HUES48 (cell line): ENCODE measurements at regions not wholly inside any gene's neighbourhood (a gene's known extent, or its start where the extent isn't known, plus 50 kb on each side); places are given as distances from the start of the nearest gene placed in this dataset.

Experiments
- H3K27ac ChIP-seq: one replicate; pipeline ENCODE4 v1.7.0; 2013; ENCODE audit warnings: low read depth, low read length, inconsistent platforms
- H3K27me3 ChIP-seq: 2 replicates; pipeline ENCODE4 v1.6.1; 2013; ENCODE audit warnings: mild to moderate bottlenecking, low read length; ENCODE audit not compliant: control insufficient read depth, insufficient read depth
- H3K36me3 ChIP-seq: 2 replicates; pipeline ENCODE4 v1.6.1; 2013; ENCODE audit warnings: low read length; ENCODE audit not compliant: control insufficient read depth, insufficient read depth
- H3K4me1 ChIP-seq: 2 replicates; pipeline ENCODE4 v1.6.1; 2013; ENCODE audit warnings: mild to moderate bottlenecking, low read length; ENCODE audit not compliant: control insufficient read depth, insufficient read depth
- H3K4me3 ChIP-seq: 2 replicates; pipeline ENCODE4 v1.5.1; 2013; ENCODE audit warnings: mild to moderate bottlenecking, low read depth, low read length
- H3K9ac ChIP-seq: 2 replicates; pipeline ENCODE4 v1.6.1; 2013; ENCODE audit warnings: mild to moderate bottlenecking, low read depth, low read length, moderate library complexity
- H3K9me3 ChIP-seq: 2 replicates; pipeline ENCODE4 v1.6.1; 2013; ENCODE audit warnings: low read length; ENCODE audit not compliant: control insufficient read depth, insufficient read depth

DNA sequence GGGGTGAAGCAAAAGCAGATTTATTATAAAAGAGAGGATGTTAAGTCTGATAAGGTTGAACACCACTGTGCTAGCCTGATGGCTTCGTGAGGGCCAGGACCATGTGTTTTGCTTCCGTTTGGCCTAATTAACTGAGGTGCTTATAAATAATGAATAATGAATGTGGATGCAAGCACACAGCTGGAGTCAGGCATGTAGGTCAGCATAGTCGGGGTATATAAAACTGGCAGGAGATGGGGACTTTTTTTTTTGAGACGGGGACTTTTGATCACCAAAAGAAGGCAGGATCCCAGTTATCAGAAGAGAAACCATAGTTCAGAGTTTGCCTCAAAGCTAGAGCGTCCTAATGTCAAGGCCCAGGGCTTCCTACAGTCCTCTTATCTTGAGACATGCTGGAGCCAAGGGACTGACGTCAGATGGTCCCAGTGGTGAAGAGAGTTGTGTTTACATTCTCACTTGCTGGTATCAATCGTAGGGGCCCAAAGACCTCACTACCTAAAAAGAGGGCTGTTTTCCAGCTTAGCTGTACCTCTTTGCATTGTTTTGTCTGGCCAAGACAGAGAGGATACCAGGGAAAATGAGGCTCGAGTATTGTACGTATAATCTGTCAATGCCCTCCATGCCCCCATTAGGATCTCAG, 50.4 kb downstream of the RTL9 start:
- Histone ChIP-seq H3K27ac (no peak overlapping the region), H3K36me3 (no peaks in the 10 kb centered on the region), H3K4me3 (no peak overlapping the region), H3K9me3 (no peaks in the 10 kb centered on the region), H3K27me3 (no peaks in the 10 kb centered on the region), H3K9ac (no peak overlapping the region), H3K4me1 (peaks cover 20% of the 10 kb centered on the region)

DNA sequence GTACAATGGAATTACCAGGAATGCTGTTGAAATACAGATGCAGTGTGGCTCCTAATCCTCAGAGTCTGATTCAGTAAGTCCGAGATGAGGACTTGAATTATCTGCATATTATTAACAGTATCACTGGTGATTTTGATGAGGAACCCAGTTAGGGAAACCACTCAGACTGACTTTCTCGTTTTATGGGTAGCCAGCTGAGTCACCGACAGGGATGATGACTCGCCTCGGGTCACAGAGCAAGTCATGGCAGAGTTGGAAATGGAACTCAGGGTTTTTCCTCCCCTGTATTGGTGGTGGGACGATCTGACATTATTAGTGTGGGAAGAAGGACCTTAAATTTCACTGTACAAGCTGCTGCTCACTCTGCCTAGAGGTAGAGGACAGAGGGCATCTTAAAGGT, 51.3 kb downstream of the RTL9 start:
- no peak overlapping the region for H3K4me3 ChIP-seq
- H3K9ac ChIP-seq: no peak overlapping the region
- H3K27ac ChIP-seq: no peak overlapping the region
- no peaks in the 10 kb centered on the region for H3K9me3 ChIP-seq
- H3K36me3 ChIP-seq: no peaks in the 10 kb centered on the region
- H3K4me1 ChIP-seq: peaks cover 12% of the 10 kb centered on the region
- H3K27me3 ChIP-seq: no peaks in the 10 kb centered on the region

GRCh38 chrX:110410603-110411002, 52.0 kb downstream of the RTL9 start:
- Histone ChIP-seq H3K27me3 (no peaks in the 10 kb centered on the region), H3K36me3 (no peaks in the 10 kb centered on the region), H3K4me3 (no peak overlapping the region), H3K9me3 (no peaks in the 10 kb centered on the region), H3K4me1 (peaks cover 6% of the 10 kb centered on the region; the same call in 1 of the 2 replicates), H3K9ac (no peak overlapping the region), H3K27ac (no peak overlapping the region)

DNA sequence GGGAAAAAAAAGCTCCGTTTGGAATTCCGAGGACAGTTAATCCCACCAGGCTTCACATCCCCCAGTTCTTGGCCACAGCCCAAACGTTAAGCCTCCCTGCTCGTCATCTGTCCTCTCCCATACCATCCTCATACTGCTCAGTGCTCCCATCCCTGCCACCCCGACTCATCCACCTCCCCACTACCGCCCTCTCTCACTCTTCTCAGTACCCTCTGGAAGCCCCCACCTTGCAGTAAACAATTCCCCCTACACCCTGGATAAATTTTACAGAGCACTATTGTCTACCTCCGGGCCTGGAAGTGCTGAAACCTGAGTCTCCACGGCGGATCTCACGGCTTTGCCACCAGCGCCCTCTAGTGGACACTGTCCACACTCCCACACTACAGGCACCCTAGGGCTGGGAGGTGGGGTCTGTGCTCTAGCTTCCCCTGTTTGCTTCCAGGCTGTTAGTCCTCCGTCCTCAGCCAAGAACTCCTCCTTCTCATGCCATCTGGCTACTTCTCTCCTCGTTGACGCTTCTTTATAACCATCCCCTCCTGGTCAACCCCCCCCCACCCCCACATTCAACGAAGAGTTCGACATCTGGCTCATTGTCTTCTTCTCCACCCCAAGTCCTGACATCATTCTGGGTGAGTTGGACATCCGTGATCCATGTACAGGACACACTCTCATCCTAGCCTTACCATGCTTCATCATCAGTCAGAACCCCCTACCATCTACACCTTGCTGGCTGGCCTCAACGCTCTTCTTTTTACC, 54.5 kb downstream of the RTL9 start:
- H3K9ac ChIP-seq: no peak overlapping the region
- H3K27me3 ChIP-seq: no peaks in the 10 kb centered on the region
- no peaks in the 10 kb centered on the region for H3K9me3 ChIP-seq
- H3K4me3 ChIP-seq: no peak overlapping the region
- no peak overlapping the region for H3K27ac ChIP-seq
- H3K36me3 ChIP-seq: no peaks in the 10 kb centered on the region
- peaks cover 6% of the 10 kb centered on the region; the same call in 1 of the 2 replicates for H3K4me1 ChIP-seq

- Histone ChIP-seq H3K27me3 (no peaks in the 10 kb centered on the region), H3K9ac (no peak overlapping the region), H3K27ac (no peak overlapping the region), H3K4me1 (peaks cover 12% of the 10 kb centered on the region; the same call in 1 of the 2 replicates), H3K36me3 (no peaks in the 10 kb centered on the region), H3K9me3 (no peaks in the 10 kb centered on the region), H3K4me3 (no peak overlapping the region)
Measured at GRCh38 chrX:110413727-110414124, 55.1 kb downstream of the RTL9 start.

DNA sequence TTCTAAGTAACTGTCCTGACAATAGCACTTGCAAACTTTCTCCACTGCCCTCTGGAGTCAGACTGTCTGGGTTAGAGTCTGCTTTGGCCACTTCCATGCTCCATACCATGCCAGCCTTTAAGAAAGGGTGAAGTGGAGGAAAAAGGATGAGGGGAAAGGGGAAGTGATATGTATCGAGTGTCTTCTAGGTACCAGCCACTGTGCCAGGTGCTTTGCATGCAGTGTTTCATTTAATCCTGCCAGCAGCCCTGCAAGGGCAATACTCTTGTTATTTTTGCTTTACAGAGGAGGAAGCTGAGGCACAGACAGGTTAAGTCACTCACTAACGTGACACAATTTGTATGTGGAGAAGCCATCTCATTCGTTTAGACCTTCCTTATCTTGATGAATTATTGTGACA, 55.6 kb downstream of the RTL9 start:
- Histone ChIP-seq H3K27me3 (no peaks in the 10 kb centered on the region), H3K27ac (no peak overlapping the region), H3K36me3 (no peaks in the 10 kb centered on the region), H3K9ac (no peak overlapping the region), H3K4me3 (no peak overlapping the region), H3K4me1 (peaks cover 16% of the 10 kb centered on the region; the same call in 1 of the 2 replicates), H3K9me3 (no peaks in the 10 kb centered on the region)

DNA sequence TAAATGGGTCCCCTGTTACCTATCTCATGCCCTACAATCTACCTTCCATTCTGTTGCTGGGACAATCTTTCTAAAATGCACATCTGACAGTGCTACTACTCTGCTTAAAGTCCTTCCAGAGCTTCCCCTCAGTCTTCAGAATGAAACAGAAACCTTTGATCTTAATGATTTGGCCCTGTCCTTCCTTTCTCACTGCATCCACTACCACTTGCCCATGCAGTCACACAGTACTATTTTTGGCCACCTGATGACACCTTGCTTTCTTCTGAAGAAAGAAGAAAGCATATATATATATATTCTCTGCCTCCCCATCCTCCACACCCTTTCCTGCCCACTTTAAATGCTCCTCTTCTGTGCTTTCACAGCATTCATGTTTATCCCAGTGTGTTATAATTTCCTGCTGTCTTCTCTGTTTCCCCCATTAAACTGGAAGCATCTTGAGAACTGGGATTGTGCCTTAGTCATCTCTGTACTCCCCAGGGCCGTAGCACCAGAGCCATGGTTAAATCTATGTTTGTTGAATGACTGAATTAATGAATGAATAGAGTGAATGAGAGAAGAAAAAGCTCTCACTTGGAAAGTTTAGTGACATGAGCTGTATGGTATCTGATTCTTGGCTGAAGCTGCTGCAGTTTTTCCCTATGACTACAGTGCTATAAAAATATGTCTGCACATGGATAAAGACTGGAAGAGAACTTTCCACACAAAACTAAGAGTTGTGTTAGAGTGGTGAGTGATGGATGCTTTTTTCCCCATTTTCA, 56.2 kb downstream of the RTL9 start:
- no peak overlapping the region for H3K27ac ChIP-seq

GRCh38 chrX:110415440-110416170, 57.0 kb downstream of the RTL9 start:
- no peaks in the 10 kb centered on the region for H3K27me3 ChIP-seq
- H3K27ac ChIP-seq: no peak overlapping the region
- peaks cover 16% of the 10 kb centered on the region; the same call in 1 of the 2 replicates for H3K4me1 ChIP-seq
- H3K9ac ChIP-seq: no peak overlapping the region
- no peaks in the 10 kb centered on the region for H3K36me3 ChIP-seq
- no peak overlapping the region for H3K4me3 ChIP-seq
- no peaks in the 10 kb centered on the region for H3K9me3 ChIP-seq

More for the DNA sequence above, 56.2 kb downstream of the RTL9 start:
- Histone ChIP-seq H3K4me3 (no peak overlapping the region), H3K27me3 (no peaks in the 10 kb centered on the region), H3K9ac (no peak overlapping the region), H3K36me3 (no peaks in the 10 kb centered on the region), H3K9me3 (no peaks in the 10 kb centered on the region), H3K4me1 (peaks cover 16% of the 10 kb centered on the region; the same call in 1 of the 2 replicates)

DNA sequence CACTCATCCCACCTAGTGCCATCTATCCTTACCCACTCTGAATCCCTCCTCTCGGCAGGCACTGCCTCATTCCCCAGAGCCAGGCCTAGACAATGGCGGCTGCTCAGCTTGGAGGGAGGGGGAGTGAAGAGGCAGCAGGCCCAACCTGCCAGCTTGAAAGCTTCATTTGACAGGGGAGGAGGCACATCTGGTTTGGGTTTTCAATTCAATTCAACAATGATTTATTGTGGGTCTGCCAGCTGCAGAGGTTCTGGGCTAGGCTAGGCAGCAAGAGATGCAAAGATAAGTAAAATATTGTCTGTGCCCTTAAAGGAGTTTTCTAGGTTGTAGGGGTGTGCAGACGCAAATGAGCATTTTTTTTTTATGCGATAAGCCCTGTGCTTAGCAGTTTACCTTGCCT, 58.5 kb downstream of the RTL9 start:
- Histone ChIP-seq H3K36me3 (no peaks in the 10 kb centered on the region), H3K9me3 (no peaks in the 10 kb centered on the region), H3K4me1 (peaks cover 16% of the 10 kb centered on the region; the same call in 1 of the 2 replicates), H3K9ac (no peak overlapping the region), H3K4me3 (no peak overlapping the region), H3K27ac (no peak overlapping the region), H3K27me3 (peaks cover 1% of the 10 kb centered on the region; the same call in 1 of the 2 replicates)

DNA sequence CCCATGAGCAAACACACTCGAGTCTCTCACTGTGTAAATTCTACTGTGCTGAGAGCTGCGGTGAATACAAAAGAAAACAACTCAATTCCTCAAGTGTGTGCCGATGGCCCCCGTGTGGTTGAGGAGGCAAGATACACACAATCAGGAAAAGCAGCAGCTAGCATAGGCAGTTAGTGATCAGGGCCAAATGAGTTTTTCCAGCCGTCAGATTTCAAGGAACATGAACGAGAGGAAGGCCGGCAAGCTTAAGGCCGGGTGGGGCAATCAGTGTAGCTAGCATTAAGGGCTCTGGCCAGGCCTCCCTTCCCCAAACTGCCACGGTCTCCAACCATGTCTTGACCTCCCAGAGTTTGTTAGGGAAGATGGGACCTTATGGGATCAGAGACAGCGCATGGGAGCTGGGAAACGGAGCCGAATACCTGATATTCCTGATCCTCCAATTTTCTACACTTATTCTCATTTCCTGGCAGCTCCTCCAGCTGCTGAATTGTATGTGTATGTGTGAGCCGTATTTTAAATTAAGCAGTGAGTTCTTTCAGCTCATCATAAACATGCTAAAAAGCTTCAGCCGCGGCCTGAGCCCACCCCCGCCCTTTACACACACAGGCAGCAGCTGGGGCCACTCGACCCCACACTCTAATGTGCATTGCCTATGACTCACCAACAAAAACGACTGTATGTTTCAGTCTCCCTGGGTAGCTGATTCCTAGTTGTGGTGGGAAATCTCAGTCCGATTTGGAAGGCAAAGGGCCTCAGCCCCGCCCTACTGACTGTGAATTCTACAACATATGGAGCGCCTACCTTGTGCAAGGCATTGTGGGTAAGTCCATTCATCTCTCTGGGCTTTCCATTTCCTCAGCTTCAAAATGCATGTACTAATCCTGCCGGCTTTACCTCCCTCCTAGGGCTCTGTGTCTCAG, 59.9 kb downstream of the RTL9 start:
- Histone ChIP-seq H3K36me3 (no peaks in the 10 kb centered on the region), H3K4me3 (no peak overlapping the region), H3K4me1 (peaks cover 12% of the 10 kb centered on the region; the same call in 1 of the 2 replicates), H3K9ac (no peak overlapping the region), H3K9me3 (no peaks in the 10 kb centered on the region), H3K27me3 (peaks cover 6% of the 10 kb centered on the region; the same call in 1 of the 2 replicates), H3K27ac (no peak overlapping the region)
